NCI-H146 treated with DMSO at 0.1 percent for 48 hours (cell line): ENCODE measurements at regions not wholly inside any gene's neighbourhood (a gene's known extent, or its start where the extent isn't known, plus 50 kb on each side); places are given as distances from the start of the nearest gene placed in this dataset.
"Not testable (repeated sequence)": the region's sequence is repeated elsewhere in the genome, so short reads cannot be mapped to it uniquely, and the experiment has no call there.

Source experiments
- DNase-seq: peaks from one replicate; lab custom pipeline; 2025; ENCODE audit not compliant: unreplicated experiment; lab: John Stamatoyannopoulos, UW

- no peak for DNase-seq
Measured at GRCh38 chr6:27096834-27097511, 150.5 kb upstream of the PRSS16 start.

DNA sequence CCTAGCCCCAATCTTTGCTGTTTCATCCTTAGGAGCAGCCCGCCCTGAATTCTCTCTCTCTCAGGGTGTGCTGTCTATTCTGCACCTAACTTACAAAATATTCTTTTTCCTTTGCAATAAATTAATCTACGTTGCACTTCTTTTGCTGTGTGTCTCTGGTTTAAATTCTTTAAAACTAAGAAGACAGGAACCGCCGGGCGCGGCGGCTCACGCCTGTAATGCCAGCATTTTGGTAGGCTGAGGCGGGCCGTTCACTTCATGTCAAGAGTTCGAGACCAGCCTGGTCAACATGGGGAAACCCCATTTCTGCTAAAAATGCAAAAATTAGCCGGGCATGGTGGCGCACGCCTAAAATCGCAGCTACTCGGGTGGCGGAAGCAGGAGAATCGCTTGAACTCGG, 148.5 kb upstream of the PRSS16 start:
- no peak for DNase-seq

DNA sequence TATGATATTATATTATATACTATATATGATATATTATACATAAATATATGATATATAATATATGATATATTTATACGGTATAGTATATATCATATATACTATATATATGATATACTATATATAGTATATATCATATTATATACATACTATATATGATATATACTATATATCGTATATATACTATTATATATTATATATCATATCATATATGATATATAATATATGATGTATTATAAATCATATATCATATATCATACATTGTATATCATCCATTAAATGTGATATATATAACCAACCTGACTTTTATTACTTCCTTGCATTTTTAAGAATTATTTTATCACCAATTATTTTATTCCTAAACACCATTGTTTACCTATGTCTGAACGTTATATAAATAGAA, 146.6 kb upstream of the PRSS16 start:
- DNase-seq, result no peak

DNA sequence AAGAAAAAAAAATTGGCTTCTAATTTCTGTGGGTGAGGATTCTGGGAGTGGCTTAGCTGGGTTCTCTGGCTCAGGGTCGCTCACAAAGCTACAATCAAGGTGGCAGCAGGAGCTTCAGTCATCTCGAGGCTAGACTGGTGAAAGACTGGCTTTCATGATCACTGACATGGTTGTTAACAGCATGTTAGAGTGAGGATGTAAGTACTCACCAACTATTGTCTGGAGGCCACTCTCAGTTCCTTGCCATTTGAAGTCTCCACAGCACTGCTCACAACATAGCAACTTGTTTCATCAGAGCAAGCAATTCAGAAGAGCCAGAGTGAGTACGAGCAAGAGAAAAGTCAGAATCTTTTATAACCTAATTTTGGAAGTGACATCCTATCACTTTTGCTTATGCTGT, 145.7 kb upstream of the PRSS16 start:
- no peak for DNase-seq

DNA sequence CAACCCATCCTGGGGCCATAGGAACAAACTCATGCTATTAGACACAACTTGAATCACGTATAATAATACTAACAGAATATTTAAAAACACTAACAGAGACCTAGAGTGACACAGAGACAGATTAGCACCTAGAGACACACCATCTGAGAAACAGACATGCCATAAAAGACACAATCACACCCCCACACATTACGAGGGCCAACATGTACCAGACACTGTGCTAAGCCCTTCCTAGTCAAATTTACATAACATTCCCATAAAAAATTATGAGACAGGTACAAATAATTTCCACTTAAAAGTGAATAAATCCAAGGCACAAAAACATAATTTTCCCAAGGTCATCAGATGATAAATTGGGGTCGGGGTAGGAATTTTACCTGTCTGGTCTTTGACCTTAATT, 141.1 kb upstream of the PRSS16 start:
- DNase-seq, result no peak

DNA sequence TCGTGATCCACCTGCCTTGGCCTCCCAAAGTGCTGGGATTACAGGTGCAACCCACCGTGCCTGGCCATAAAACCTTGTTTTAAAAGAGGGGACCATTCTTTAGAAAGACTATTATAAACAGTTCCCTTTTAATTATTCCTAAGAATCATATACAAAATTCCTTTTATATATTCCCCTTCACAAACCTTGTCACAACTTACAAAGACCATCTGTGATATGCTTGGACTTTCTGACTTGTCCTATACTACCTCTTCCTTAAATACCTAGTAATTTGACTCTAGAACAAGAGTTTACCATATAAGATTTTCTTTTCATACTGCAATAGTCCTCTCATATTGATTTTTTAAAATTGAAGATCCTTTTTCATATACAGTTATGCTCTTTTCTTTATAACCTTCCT, 135.8 kb upstream of the PRSS16 start:
- no peak for DNase-seq

DNA sequence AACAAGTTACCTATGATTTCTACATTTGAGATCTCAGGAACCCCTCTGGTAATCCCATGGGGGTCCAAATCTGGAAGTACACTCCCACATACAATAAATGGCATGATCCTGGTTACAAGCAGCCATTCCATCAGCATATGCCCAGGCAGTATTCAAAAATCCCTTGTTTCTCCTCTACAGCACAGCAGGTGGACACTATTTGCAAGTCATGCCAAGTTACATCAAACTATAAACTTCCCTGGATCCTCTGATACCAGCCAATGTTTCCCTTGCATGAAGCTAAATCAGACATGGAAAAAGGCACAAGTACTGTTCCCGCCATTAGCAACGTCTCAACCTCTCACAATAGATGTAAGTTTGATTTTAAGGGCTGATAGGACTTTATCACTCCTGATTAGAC, 134.5 kb upstream of the PRSS16 start:
- no peak for DNase-seq

- DNase-seq, result no peak
Measured at GRCh38 chr6:27119329-27119728, 128.2 kb upstream of the PRSS16 start.

DNA sequence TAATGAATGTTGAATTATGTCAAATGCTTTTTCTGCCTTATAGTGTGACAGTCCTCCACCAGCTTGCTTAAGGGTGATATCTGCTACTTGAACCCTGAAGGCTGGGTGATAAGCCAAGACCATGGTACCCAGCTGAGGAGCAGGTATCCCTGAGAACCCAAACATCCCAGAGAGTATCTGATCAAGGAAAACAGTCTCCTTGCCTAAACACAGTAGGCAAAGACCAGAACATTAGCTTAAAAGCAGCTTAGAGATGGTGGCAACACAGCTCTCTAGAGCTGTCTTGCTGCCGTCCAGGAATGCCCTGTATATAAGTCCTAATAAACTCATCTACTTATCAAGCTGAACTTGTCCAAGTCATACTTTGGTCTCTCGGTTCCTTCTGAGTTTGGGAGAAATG, 127.7 kb upstream of the PRSS16 start:
- DNase-seq, result no peak

DNA sequence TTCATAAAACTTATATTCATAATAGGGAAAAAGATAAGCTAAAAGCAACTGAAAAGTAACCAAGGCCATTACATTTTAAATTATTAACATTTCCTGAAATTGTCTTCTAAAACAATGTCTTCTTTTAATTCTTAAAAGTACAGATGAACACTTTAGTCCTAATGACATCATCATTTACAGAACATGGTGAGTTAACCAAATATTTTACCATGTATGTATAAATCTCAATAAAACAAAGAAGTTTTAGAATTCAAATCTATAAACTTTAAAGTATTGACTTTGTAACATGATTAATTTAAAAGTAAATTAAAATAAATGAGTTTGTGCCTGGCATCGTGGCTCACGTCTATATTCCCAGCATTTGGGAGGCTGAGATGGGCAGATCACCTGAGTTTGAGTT, 125.9 kb upstream of the PRSS16 start:
- DNase-seq, result no peak

- DNase-seq, result no peak
Measured at GRCh38 chr6:27124252-27124657, 123.2 kb upstream of the PRSS16 start.

DNA sequence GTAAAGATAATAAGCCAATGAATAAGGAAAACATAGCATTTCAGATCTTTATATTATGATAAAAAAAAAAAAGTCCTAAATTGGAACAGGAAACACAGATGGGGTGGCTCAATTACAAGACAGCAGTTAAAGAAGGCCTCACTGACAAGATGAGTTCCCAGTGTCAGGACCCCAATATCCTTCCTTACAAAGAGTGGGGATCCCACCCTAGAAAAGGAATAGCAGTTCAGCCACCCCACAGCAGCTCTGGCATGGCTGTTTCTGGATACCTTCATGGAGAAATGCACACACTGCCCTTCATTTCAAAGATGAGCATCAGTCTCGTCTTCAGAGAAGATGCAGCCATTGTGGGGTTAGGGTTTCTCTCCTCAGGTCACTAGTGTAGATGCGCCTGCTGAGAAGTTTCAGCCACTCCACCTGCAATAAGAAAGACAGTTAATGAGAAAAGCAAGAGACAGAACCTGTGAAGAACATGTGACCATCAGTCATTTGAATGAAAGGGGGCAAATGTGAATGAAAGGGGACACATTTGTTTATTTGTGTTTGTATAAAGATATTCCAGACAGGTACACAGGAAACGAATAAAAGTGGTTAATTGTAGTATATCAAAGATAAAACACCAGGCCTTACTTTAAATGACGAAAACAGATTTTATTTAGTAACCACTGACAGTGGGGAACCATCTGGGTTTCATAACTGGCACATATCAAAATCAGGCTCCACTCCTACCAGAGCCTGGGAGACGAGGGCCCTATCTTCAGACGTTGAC, 121.3 kb upstream of the PRSS16 start:
- DNase-seq, result no peak

- peak; percentile 27 for DNase-seq
Measured at GRCh38 chr6:27126815-27127537, 120.5 kb upstream of the PRSS16 start.

- not testable (repeated sequence) for DNase-seq
Measured at GRCh38 chr6:27127874-27128273, 119.6 kb upstream of the PRSS16 start.

DNA sequence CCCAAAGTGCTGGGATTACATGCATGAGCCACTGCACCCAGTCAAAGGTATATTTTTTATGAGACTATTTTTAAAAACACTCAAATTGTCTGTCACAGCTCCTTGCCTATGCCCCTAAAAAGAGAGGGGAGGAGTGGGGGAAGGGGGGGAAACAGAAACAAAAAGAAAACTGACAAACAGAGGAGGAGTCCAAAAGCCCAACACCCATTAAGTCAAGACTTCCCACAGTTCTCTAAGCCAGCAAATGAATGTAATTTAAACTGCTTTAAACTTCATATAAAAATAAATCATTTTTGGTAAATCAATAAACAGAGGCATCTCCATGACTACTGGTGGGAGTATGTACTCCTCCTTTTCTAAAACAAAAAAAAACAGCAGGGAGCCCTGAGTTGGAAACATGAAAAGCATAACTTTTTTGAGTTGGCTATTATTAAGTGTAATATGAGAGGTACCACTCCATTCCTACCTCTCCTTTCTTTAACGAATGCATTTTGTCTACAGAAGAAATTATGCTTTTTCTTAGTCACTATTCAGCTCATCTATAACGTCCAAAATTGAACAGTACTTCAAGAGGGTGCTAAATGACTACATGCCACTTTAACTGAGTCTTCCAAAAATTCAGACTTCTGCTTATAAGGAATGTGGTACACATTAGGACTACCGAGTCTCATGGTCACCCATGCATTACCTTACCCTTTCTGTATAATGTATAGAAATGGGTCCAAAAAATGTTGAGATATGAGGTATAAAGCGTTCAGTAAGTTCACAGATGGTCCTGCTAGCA, 119.0 kb upstream of the PRSS16 start:
- DNase-seq, result no peak

- no peak for DNase-seq
Measured at GRCh38 chr6:27129095-27129815, 118.2 kb upstream of the PRSS16 start.

DNA sequence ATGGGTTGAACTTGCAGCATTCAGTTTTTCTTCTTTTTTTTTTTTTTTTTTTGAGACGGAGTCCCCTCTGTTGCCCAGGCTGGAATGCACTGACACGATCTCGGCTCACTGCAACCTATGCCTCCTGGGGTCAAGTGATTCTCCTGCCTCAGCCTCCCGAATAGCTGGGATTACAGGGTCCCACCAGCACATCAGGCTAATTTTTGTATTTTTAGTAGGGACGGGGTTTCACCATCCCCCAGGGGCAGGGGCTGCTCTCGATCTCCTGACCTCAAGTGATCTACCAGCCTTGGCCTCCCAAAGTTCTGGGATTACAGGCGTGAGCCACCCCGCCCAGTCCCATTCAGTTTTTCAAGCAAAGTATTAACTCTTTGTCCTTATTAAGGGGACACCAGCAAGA, 117.6 kb upstream of the PRSS16 start:
- no peak for DNase-seq

GRCh38 chr6:27130668-27131428, 116.7 kb upstream of the PRSS16 start:
- DNase-seq, result peak; percentile 47

GRCh38 chr6:27132282-27132531, 115.3 kb upstream of the PRSS16 start:
- not testable (repeated sequence) for DNase-seq
